Retinal pigment epithelial cell (primary cell): ENCODE measurements at regions not wholly inside any gene's neighbourhood (a gene's known extent, or its start where the extent isn't known, plus 50 kb on each side); places are given as distances from the start of the nearest gene placed in this dataset.

Experiments used
- DNase-seq: peaks from one replicate; pipeline ENCODE4 v3.0.0-alpha.2; 2010; ENCODE audit warnings: low read depth
- H3K4me3 ChIP-seq: 2 replicates; pipeline ENCODE4 v1.5.1; 2011; ENCODE audit warnings: mild to moderate bottlenecking, low read length, control low read depth, moderate library complexity
- CTCF ChIP-seq: conservative IDR thresholded peaks from 2 replicates; pipeline ENCODE4 v1.5.1; 2011; ENCODE audit warnings: low read depth, low read length, control low read depth, inconsistent platforms

- no peak for TF ChIP-seq CTCF
- H3K4me3 ChIP-seq: no peak overlapping the region
- no peak for DNase-seq
Observed at GRCh38 chr5:38207343-38207742, 51.0 kb upstream of the EGFLAM start.

GRCh38 chr5:38202741-38203140, 55.6 kb upstream of the EGFLAM start:
- no peak for DNase-seq
- no peak overlapping the region for H3K4me3 ChIP-seq
- no peak for TF ChIP-seq CTCF

- no peak for DNase-seq
- no peak overlapping the region for H3K4me3 ChIP-seq
- TF ChIP-seq CTCF: no peak
Observed at GRCh38 chr5:38200872-38201557, 57.3 kb upstream of the EGFLAM start.

GRCh38 chr5:38197118-38197517, 61.2 kb upstream of the EGFLAM start:
- no peak overlapping the region for H3K4me3 ChIP-seq
- no peak for DNase-seq
- no peak for TF ChIP-seq CTCF

GRCh38 chr5:38193015-38193581, 65.3 kb upstream of the EGFLAM start:
- no peak overlapping the region for H3K4me3 ChIP-seq
- peak; percentile 94 for TF ChIP-seq CTCF
- DNase-seq: no peak

GRCh38 chr5:38191693-38192092, 66.7 kb upstream of the EGFLAM start:
- no peak overlapping the region for H3K4me3 ChIP-seq
- no peak for TF ChIP-seq CTCF
- no peak for DNase-seq

GRCh38 chr5:38190111-38190510, 68.2 kb upstream of the EGFLAM start:
- no peak for DNase-seq
- no peak for TF ChIP-seq CTCF

More at GRCh38 chr5:38190111-38190510, 68.2 kb upstream of the EGFLAM start:
- no peak overlapping the region for H3K4me3 ChIP-seq
